ENCODE measurements at regions not wholly inside any gene's neighbourhood (a gene's known extent, or its start where the extent isn't known, plus 50 kb on each side); places are given as distances from the start of the nearest gene placed in this dataset.

DNA sequence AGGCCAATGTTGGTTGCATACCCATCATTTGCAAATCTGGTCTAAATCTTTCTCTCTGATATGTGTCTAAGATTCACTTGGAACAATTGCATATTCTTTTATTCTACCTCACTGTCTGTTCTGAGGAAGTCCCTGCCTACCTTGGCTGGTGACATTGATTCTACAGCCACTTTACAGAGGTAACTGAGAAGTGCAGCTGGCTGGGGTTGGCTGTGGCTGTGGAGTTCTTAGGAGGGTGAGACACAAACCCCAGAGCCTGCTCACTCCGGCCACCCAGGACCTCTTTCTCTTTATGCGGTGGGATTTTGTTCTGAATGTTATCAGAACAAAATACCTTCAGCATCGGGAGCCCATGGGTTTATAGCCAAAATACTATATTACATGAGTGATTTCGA lies 54.5 kb upstream of the IRS2 start:
- H3K4me3 ChIP-seq (ENCODE audit: insufficient read depth, low read length), result no peak overlapping the region

DNA sequence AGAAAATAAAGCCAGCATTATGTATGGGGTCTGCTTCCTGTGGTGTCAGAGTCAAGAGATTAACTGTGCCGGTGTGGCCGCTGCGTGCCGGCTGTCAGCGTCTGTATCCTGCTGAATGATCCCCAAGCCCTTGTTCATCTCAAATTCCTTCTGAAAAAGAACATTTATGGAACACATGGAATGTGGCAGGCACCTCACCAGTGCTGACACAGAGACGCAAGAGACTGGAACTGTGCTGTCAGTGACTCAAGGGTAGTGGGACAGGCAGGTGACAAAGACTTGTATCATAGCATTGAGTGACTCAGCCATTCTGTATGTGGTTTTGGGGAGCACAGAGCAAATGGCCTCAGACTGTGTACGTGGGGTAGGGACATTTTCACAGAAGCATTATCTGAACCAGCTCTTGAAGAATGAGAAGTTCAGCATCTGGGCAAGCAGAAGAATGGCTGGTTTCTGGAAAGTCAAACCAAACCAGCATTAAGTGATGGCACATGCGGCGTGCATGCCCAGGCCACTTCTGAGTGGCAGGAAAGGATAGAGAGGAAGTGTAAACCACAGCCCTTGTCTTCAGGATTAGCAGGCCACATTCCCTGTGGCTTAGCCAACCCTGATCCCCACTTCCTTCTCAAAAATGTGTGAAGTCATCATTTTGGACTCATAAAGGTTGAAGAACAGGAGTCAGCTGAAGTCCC lies 54.0 kb upstream of the IRS2 start:
- no peaks in the 10 kb centered on the region for H3K27me3 ChIP-seq (ENCODE audit: insufficient read depth, low read length)
- H3K27ac ChIP-seq (ENCODE audit: low read depth, low read length), result no peak overlapping the region
- peak overlapping the region; percentile 65 for H2AFZ ChIP-seq (ENCODE audit: low read length)
- peaks cover 17% of the 10 kb centered on the region for H3K4me1 ChIP-seq (ENCODE audit: insufficient read depth, low read length)
- peak overlapping the region; percentile 61 for H3K4me2 ChIP-seq (ENCODE audit: insufficient read depth, low read length)
- H3K36me3 ChIP-seq (ENCODE audit: insufficient read depth, low read length), result no peaks in the 10 kb centered on the region
- H4K20me1 ChIP-seq (ENCODE audit: insufficient read depth, low read length), result no peaks in the 10 kb centered on the region
- no peak for DNase-seq (ENCODE audit: insufficient read length, low spot score, missing footprints)
- no peaks in the 10 kb centered on the region for H3K79me2 ChIP-seq (ENCODE audit: insufficient read depth, low read length)
- no peaks in the 10 kb centered on the region for H3K9me3 ChIP-seq (ENCODE audit: low read depth, low read length)
- no peak overlapping the region for H3K4me3 ChIP-seq (ENCODE audit: insufficient read depth, low read length)
- TF ChIP-seq, protein P1, sequence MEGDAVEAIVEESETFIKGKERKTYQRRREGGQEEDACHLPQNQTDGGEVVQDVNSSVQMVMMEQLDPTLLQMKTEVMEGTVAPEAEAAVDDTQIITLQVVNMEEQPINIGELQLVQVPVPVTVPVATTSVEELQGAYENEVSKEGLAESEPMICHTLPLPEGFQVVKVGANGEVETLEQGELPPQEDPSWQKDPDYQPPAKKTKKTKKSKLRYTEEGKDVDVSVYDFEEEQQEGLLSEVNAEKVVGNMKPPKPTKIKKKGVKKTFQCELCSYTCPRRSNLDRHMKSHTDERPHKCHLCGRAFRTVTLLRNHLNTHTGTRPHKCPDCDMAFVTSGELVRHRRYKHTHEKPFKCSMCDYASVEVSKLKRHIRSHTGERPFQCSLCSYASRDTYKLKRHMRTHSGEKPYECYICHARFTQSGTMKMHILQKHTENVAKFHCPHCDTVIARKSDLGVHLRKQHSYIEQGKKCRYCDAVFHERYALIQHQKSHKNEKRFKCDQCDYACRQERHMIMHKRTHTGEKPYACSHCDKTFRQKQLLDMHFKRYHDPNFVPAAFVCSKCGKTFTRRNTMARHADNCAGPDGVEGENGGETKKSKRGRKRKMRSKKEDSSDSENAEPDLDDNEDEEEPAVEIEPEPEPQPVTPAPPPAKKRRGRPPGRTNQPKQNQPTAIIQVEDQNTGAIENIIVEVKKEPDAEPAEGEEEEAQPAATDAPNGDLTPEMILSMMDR (IDR thresholded peaks at IDR 0.05; ENCODE audit: extremely low read depth, low read depth, low read length), result no peak

More for the DNA sequence above, 54.5 kb upstream of the IRS2 start:
- H3K79me2 ChIP-seq (ENCODE audit: insufficient read depth, low read length), result no peaks in the 10 kb centered on the region
- H3K27ac ChIP-seq (ENCODE audit: low read depth, low read length), result no peak overlapping the region
- H4K20me1 ChIP-seq (ENCODE audit: insufficient read depth, low read length), result no peaks in the 10 kb centered on the region
- no peaks in the 10 kb centered on the region for H3K27me3 ChIP-seq (ENCODE audit: insufficient read depth, low read length)
- H3K9me3 ChIP-seq (ENCODE audit: low read depth, low read length), result no peaks in the 10 kb centered on the region
- no peaks in the 10 kb centered on the region for H3K36me3 ChIP-seq (ENCODE audit: insufficient read depth, low read length)
- TF ChIP-seq, protein P1 (IDR thresholded peaks at IDR 0.05; ENCODE audit: extremely low read depth, low read depth, low read length), result no peak
- no peak overlapping the region for H3K4me2 ChIP-seq (ENCODE audit: insufficient read depth, low read length)
- H2AFZ ChIP-seq (ENCODE audit: low read length), result no peak overlapping the region
- no peak for DNase-seq (ENCODE audit: insufficient read length, low spot score, missing footprints)
- peaks cover 17% of the 10 kb centered on the region for H3K4me1 ChIP-seq (ENCODE audit: insufficient read depth, low read length)

DNA sequence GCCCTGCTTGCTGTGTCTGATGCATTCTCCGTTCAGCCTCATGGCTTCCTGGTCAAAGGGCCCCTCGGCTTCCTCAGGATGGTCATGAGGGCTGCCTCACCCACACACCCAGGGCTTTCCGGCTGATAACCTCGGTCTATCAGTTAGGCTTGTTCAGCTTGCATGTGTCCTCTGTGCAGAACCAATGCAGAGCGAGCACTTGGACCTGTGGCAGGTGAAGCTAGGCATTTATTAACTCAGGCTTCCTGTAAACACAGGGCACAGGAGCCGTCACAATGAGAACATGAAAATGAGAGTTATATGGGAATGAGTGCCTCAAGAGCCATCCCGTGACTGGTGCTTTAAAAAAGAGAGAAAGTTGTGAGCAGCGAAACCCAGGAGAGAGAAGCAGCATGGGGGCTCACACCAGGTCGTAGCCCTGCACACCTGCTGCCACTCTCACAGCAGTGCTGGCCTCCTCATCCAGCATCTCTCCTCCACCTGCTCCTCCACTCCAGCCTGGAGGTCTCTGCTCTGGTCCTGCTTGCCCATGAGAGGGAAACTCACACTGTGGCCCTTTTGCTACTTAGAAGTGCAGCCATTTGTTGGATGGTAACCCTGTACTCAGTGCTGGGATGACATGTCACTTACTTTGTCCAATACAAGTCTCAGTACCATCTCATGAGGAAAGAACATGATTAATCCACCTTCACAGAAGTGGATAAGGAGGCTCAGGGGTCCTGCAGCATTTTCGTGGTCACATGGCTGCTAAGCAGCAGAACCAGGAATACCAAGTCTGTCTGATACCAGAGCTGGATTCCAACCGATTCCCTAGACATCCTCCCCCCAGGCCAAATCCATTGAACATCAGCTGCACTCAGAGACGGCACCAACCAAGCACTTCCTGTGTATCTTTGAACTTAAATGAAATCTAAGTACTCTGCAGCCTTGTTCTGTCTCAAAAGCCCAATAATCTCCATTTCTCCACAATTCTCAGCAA lies 50.5 kb upstream of the IRS2 start:
- Histone ChIP-seq H2AFZ (ENCODE audit: low read length) (no peak overlapping the region), H3K79me2 (ENCODE audit: insufficient read depth, low read length) (no peaks in the 10 kb centered on the region), H3K4me1 (ENCODE audit: insufficient read depth, low read length) (peaks cover 11% of the 10 kb centered on the region), H3K4me3 (ENCODE audit: insufficient read depth, low read length) (no peak overlapping the region), H4K20me1 (ENCODE audit: insufficient read depth, low read length) (no peaks in the 10 kb centered on the region), H3K4me2 (ENCODE audit: insufficient read depth, low read length) (no peak overlapping the region), H3K27ac (ENCODE audit: low read depth, low read length) (no peak overlapping the region), H3K36me3 (ENCODE audit: insufficient read depth, low read length) (no peaks in the 10 kb centered on the region), H3K27me3 (ENCODE audit: insufficient read depth, low read length) (no peaks in the 10 kb centered on the region), H3K9me3 (ENCODE audit: low read depth, low read length) (no peaks in the 10 kb centered on the region)
- TF ChIP-seq, protein P1 (IDR thresholded peaks at IDR 0.05; ENCODE audit: extremely low read depth, low read depth, low read length), result no peak
- no peak for DNase-seq (ENCODE audit: insufficient read length, low spot score, missing footprints)
